A673 (cell line): ENCODE measurements at regions not wholly inside any gene's neighbourhood (a gene's known extent, or its start where the extent isn't known, plus 50 kb on each side); places are given as distances from the start of the nearest gene placed in this dataset.

Experiments used
- BruUV-seq: library from RNA; stranded (reverse); fragments of 400-500 nt; replicated peaks from 2 replicates; lab custom pipeline; 2021; lab: Mats Ljungman, UMichigan
- CTCF ChIA-PET: fragments of 300-600 bp; sonication (Branson Sonifier 250); formaldehyde crosslinking; loops from one replicate; lab custom pipeline; 2022; ENCODE audit warnings: antibody characterized with exemption; lab: Charles Lee
- POLR2A ChIA-PET: fragments of 300-600 bp; sonication (Branson Sonifier 250); formaldehyde crosslinking; loops from one replicate; lab custom pipeline; 2022; ENCODE audit warnings: antibody characterized with exemption; ENCODE audit not compliant: low non-redundant PET; lab: Charles Lee
- DNase-seq: peaks from one replicate; pipeline ENCODE4 v3.0.0-alpha.2; 2015; ENCODE audit warnings: low spot score
- H3K27ac ChIP-seq: fragments of 200-600 bp; sonication (generic); 2 replicates; pipeline ENCODE4 v1.5.1; 2016; ENCODE audit warnings: mixed run types, low read depth, mild to moderate bottlenecking, mixed read lengths, antibody characterized with exemption, low read length; ENCODE audit not compliant: poor library complexity, severe bottlenecking
- H3K27me3 ChIP-seq: fragments of 200-600 bp; sonication (generic); replicated peaks from 2 replicates; pipeline ENCODE4 v1.6.1; 2017; ENCODE audit warnings: mixed run types, low read depth, mild to moderate bottlenecking, mixed read lengths, antibody characterized with exemption, low read length; ENCODE audit not compliant: insufficient read depth, poor library complexity
- H3K36me3 ChIP-seq: fragments of 200-600 bp; sonication (generic); 2 replicates; pipeline ENCODE4 v1.6.1; 2016; ENCODE audit warnings: mixed run types, mild to moderate bottlenecking, mixed read lengths, antibody characterized with exemption, low read length; ENCODE audit not compliant: insufficient read depth, poor library complexity, severe bottlenecking
- H3K4me1 ChIP-seq: fragments of 200-600 bp; sonication (generic); 2 replicates; pipeline ENCODE4 v1.6.1; 2017; ENCODE audit warnings: mixed run types, mild to moderate bottlenecking, mixed read lengths, antibody characterized with exemption, low read length; ENCODE audit not compliant: insufficient read depth, poor library complexity, severe bottlenecking
- H3K4me3 ChIP-seq: fragments of 200-600 bp; sonication (generic); 2 replicates; pipeline ENCODE4 v1.5.1; 2016; ENCODE audit warnings: low read depth, mixed run types, mild to moderate bottlenecking, mixed read lengths, low read length; ENCODE audit not compliant: poor library complexity, severe bottlenecking
- H3K9me3 ChIP-seq: fragments of 200-600 bp; sonication (generic); 2 replicates; pipeline ENCODE4 v1.6.1; 2016; ENCODE audit warnings: mixed run types, low read depth, mild to moderate bottlenecking, mixed read lengths, antibody characterized with exemption, low read length; ENCODE audit not compliant: poor library complexity, severe bottlenecking
- EZH2 ChIP-seq: fragments of 200-600 bp; sonication (generic); IDR thresholded peaks from 2 replicates; pipeline ENCODE4 v1.6.1; 2017; ENCODE audit warnings: borderline replicate concordance, low read depth, mild to moderate bottlenecking, mixed read lengths, antibody characterized with exemption, low read length; ENCODE audit not compliant: poor library complexity, severe bottlenecking
- intact Hi-C: fragments of 100-400 bp; cut with micrococcal nuclease; formaldehyde crosslinking; loops from one replicate; pipeline ENCODE4 v1.10.0; 2022; ENCODE audit not compliant: unreplicated experiment
- TF ChIP-seq, protein P1 (sequence below): fragments of 300-800, 200-600 bp; sonication (generic); conservative IDR thresholded peaks from 2 replicates; pipeline ENCODE4 v1.5.1; 2017; ENCODE audit warnings: low read depth, mild to moderate bottlenecking, antibody characterized with exemption, low read length, moderate library complexity, mixed read lengths

GRCh38 chr4:112793033-112793432 lies 156.1 kb downstream of the LARP7 start:
- Histone ChIP-seq H3K27me3 (no peaks in the 10 kb centered on the region), H3K27ac (no peak overlapping the region), H3K4me1 (no peaks in the 10 kb centered on the region), H3K9me3 (no peaks in the 10 kb centered on the region), H3K36me3 (no peaks in the 10 kb centered on the region), H3K4me3 (no peak overlapping the region)
- no peak for DNase-seq
- ChIA-PET POLR2A (no interaction called here), CTCF (no interaction called here)
- no TSS peak for BruUV-seq
- no peak for TF ChIP-seq EZH2
- TF ChIP-seq, protein P1, sequence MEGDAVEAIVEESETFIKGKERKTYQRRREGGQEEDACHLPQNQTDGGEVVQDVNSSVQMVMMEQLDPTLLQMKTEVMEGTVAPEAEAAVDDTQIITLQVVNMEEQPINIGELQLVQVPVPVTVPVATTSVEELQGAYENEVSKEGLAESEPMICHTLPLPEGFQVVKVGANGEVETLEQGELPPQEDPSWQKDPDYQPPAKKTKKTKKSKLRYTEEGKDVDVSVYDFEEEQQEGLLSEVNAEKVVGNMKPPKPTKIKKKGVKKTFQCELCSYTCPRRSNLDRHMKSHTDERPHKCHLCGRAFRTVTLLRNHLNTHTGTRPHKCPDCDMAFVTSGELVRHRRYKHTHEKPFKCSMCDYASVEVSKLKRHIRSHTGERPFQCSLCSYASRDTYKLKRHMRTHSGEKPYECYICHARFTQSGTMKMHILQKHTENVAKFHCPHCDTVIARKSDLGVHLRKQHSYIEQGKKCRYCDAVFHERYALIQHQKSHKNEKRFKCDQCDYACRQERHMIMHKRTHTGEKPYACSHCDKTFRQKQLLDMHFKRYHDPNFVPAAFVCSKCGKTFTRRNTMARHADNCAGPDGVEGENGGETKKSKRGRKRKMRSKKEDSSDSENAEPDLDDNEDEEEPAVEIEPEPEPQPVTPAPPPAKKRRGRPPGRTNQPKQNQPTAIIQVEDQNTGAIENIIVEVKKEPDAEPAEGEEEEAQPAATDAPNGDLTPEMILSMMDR, result no peak
- intact Hi-C loops, result no loop called here

GRCh38 chr4:112800001-112800400 lies 163.1 kb downstream of the LARP7 start:
- no peak for TF ChIP-seq EZH2
- ChIA-PET POLR2A (no interaction called here), CTCF (no interaction called here)
- DNase-seq, result no peak
- intact Hi-C loops, result no loop called here
- Histone ChIP-seq H3K27me3 (no peaks in the 10 kb centered on the region), H3K4me1 (no peaks in the 10 kb centered on the region), H3K36me3 (no peaks in the 10 kb centered on the region), H3K9me3 (no peaks in the 10 kb centered on the region), H3K4me3 (no peak overlapping the region), H3K27ac (no peak overlapping the region)
- no TSS peak for BruUV-seq

GRCh38 chr4:112801341-112801740 lies 164.4 kb downstream of the LARP7 start:
- H3K36me3 ChIP-seq, result no peaks in the 10 kb centered on the region
- TF ChIP-seq, protein P1, result no peak
- TF ChIP-seq EZH2, result no peak
- no peaks in the 10 kb centered on the region for H3K27me3 ChIP-seq
- intact Hi-C loops, result no loop called here
- POLR2A ChIA-PET, result no interaction called here
- no peak overlapping the region for H3K27ac ChIP-seq
- CTCF ChIA-PET, result no interaction called here
- no peaks in the 10 kb centered on the region for H3K4me1 ChIP-seq
- no peak for DNase-seq
- BruUV-seq, result no TSS peak
- H3K4me3 ChIP-seq, result no peak overlapping the region
- H3K9me3 ChIP-seq, result no peaks in the 10 kb centered on the region

- ChIA-PET CTCF (no interaction called here), POLR2A (no interaction called here)
- DNase-seq, result no peak
- TF ChIP-seq, protein P1, result no peak
- no peak for TF ChIP-seq EZH2
- Histone ChIP-seq H3K27ac (no peak overlapping the region), H3K27me3 (no peaks in the 10 kb centered on the region), H3K36me3 (no peaks in the 10 kb centered on the region), H3K9me3 (no peaks in the 10 kb centered on the region), H3K4me1 (no peaks in the 10 kb centered on the region), H3K4me3 (no peak overlapping the region)
- intact Hi-C loops, result no loop called here
- BruUV-seq, result no TSS peak
Measured at GRCh38 chr4:112802780-112803179, 165.8 kb downstream of the LARP7 start.
